GM11168 (cell line): ENCODE measurements at regions not wholly inside any gene's neighbourhood (a gene's known extent, or its start where the extent isn't known, plus 50 kb on each side); places are given as distances from the start of the nearest gene placed in this dataset.

Experiments
- in situ Hi-C: fragments of 300-500 bp; cut with MboI; formaldehyde crosslinking; loops from one replicate; pipeline ENCODE4 v1.12.0; 2022; ENCODE audit warnings: low sequenced_read_pairs; ENCODE audit not compliant: unreplicated experiment

- in situ Hi-C loops = no loop called here
These were observed 167.9 kb upstream of the MYLIP start for GRCh38 chr6:15960740-15961634.

- in situ Hi-C loops = no loop called here
These were observed 171.2 kb upstream of the MYLIP start for GRCh38 chr6:15957655-15958169.

- in situ Hi-C loops = no loop called here
These were observed 172.4 kb upstream of the MYLIP start for GRCh38 chr6:15956205-15957106.

- in situ Hi-C loops = no loop called here
These were observed 173.4 kb upstream of the MYLIP start for GRCh38 chr6:15955484-15955883.

- in situ Hi-C loops = no loop called here
These were observed 175.6 kb upstream of the MYLIP start for GRCh38 chr6:15953152-15953880.

- in situ Hi-C loops = no loop called here
These were observed 176.4 kb upstream of the MYLIP start for GRCh38 chr6:15952231-15953151.

- in situ Hi-C loops = no loop called here
These were observed 177.8 kb upstream of the MYLIP start for GRCh38 chr6:15950962-15951569.

GRCh38 chr6:15949982-15950381 is 178.9 kb upstream of the MYLIP start:
- in situ Hi-C loops = no loop called here

GRCh38 chr6:15948930-15949900 is 179.7 kb upstream of the MYLIP start:
- in situ Hi-C loops = no loop called here

- in situ Hi-C loops = no loop called here
These were observed 181.0 kb upstream of the MYLIP start for GRCh38 chr6:15947923-15948322.

- in situ Hi-C loops = no loop called here
These were observed 181.4 kb upstream of the MYLIP start for GRCh38 chr6:15947436-15947835.

- in situ Hi-C loops = no loop called here
These were observed 182.0 kb upstream of the MYLIP start for GRCh38 chr6:15946701-15947385.

GRCh38 chr6:15945593-15946159 is 183.2 kb upstream of the MYLIP start:
- in situ Hi-C loops = no loop called here

GRCh38 chr6:15943423-15943822 is 185.5 kb upstream of the MYLIP start:
- in situ Hi-C loops = no loop called here

GRCh38 chr6:15941168-15941567 is 187.7 kb upstream of the MYLIP start:
- in situ Hi-C loops = no loop called here

- in situ Hi-C loops = no loop called here
These were observed 190.8 kb upstream of the MYLIP start for GRCh38 chr6:15938107-15938506.

GRCh38 chr6:15937602-15938001 is 191.3 kb upstream of the MYLIP start:
- in situ Hi-C loops = no loop called here
